Stimulated activated naive B cell treated with anti-CD40 and anti-IgM and Interleukin-4, amounts not matched to agents 10 μg/mL and 1 μg/mL and 100 μg/mL, for 72 hours (primary cell): ENCODE measurements at regions not wholly inside any gene's neighbourhood (a gene's known extent, or its start where the extent isn't known, plus 50 kb on each side); places are given as distances from the start of the nearest gene placed in this dataset.
A peak's percentile ranks its signal among the peaks of the same experiment; 100 is the strongest.

ENCODE experiments used
- ATAC-seq, 2 donors: fragments of 150-1000 bp; cut with Tn5 transposase; replicated peaks; 2 replicates each; pipeline ENCODE4 v1.10.0; 2021; ENCODE audit warnings: moderate library complexity in 1 of 2
- DNase-seq: peaks from one replicate; pipeline ENCODE4 v3.0.0; 2021
- H3K27ac Mint-ChIP-seq: one replicate; pipeline ENCODE4 v1.8.0; 2022; ENCODE audit warnings: mild to moderate bottlenecking, mixed read lengths
- H3K27me3 Mint-ChIP-seq, 2 donors: one replicate each; pipeline ENCODE4 v1.8.0; 2022; ENCODE audit warnings: mixed read lengths in 2 of 2
- H3K36me3 Mint-ChIP-seq, 2 donors: one replicate each; pipeline ENCODE4 v1.8.0; 2022; ENCODE audit warnings: mixed read lengths in 2 of 2, mild to moderate bottlenecking in 1 of 2
- H3K4me1 Mint-ChIP-seq, 2 donors: one replicate each; pipeline ENCODE4 v1.8.0; 2022; ENCODE audit warnings: mixed read lengths in 2 of 2, mild to moderate bottlenecking in 1 of 2
- H3K4me3 Mint-ChIP-seq, 2 donors: one replicate each; pipeline ENCODE4 v1.8.0; 2022; ENCODE audit warnings: mild to moderate bottlenecking in 2 of 2, mixed read lengths in 2 of 2, moderate library complexity in 1 of 2
- H3K9me3 Mint-ChIP-seq, 2 donors: one replicate each; pipeline ENCODE4 v1.8.0; 2022; ENCODE audit warnings: mixed read lengths in 2 of 2, mild to moderate bottlenecking in 1 of 2

- no peak overlapping the region for H3K27ac Mint-ChIP-seq
- ATAC-seq (no peak), DNase-seq (no peak)
- peaks cover 0 to 2% of the 10 kb centered on the region in 2 donors for H3K36me3 Mint-ChIP-seq
- no peaks in the 10 kb centered on the region for H3K4me1 Mint-ChIP-seq
- H3K4me3 Mint-ChIP-seq, result no peak overlapping the region
- H3K27me3 Mint-ChIP-seq, result no peaks in the 10 kb centered on the region
- no peaks in the 10 kb centered on the region for H3K9me3 Mint-ChIP-seq
Observed at GRCh38 chrX:7285765-7286164, 137.8 kb upstream of the PUDP start.

- Mint-ChIP-seq H3K4me3 (no peak overlapping the region), H3K4me1 (no peaks in the 10 kb centered on the region), H3K27ac (no peak overlapping the region), H3K36me3 (peaks cover 0 to 2% of the 10 kb centered on the region in 2 donors), H3K27me3 (no peaks in the 10 kb centered on the region), H3K9me3 (no peaks in the 10 kb centered on the region)
- DNase-seq (no peak), ATAC-seq (no peak)
Observed at GRCh38 chrX:7283741-7284140, 135.8 kb upstream of the PUDP start.

- no peaks in the 10 kb centered on the region for H3K4me1 Mint-ChIP-seq
Observed at GRCh38 chrX:7280520-7280919, 132.6 kb upstream of the PUDP start.

GRCh38 chrX:7272346-7272745 lies 124.4 kb upstream of the PUDP start:
- Mint-ChIP-seq H3K36me3 (peaks cover 3 to 7% of the 10 kb centered on the region in 2 donors), H3K4me3 (no peak overlapping the region), H3K9me3 (no peaks in the 10 kb centered on the region), H3K4me1 (peaks cover 9 to 31% of the 10 kb centered on the region in 2 donors), H3K27ac (no peak overlapping the region), H3K27me3 (no peaks in the 10 kb centered on the region)
- ATAC-seq, result no peak
- no peak for DNase-seq

More at GRCh38 chrX:7280520-7280919, 132.6 kb upstream of the PUDP start:
- Mint-ChIP-seq H3K27ac (no peak overlapping the region), H3K36me3 (peaks cover 2 to 6% of the 10 kb centered on the region in 2 donors), H3K27me3 (no peaks in the 10 kb centered on the region), H3K9me3 (no peaks in the 10 kb centered on the region), H3K4me3 (no peak overlapping the region)
- ATAC-seq, result no peak
- DNase-seq, result no peak

GRCh38 chrX:7270933-7271332 lies 123.0 kb upstream of the PUDP start:
- DNase-seq, result no peak
- H3K4me1 Mint-ChIP-seq, result peaks cover 9 to 31% of the 10 kb centered on the region in 2 donors
- ATAC-seq, result no peak
- no peaks in the 10 kb centered on the region for H3K9me3 Mint-ChIP-seq
- no peaks in the 10 kb centered on the region for H3K27me3 Mint-ChIP-seq
- no peak overlapping the region for H3K4me3 Mint-ChIP-seq
- no peak overlapping the region for H3K27ac Mint-ChIP-seq
- peaks cover 2 to 3% of the 10 kb centered on the region in 2 donors for H3K36me3 Mint-ChIP-seq

GRCh38 chrX:7269991-7270390 lies 122.0 kb upstream of the PUDP start:
- ATAC-seq, result no peak
- no peak overlapping the region for H3K27ac Mint-ChIP-seq
- H3K4me1 Mint-ChIP-seq, result peaks cover 9 to 31% of the 10 kb centered on the region in 2 donors

GRCh38 chrX:7269589-7269988 lies 121.6 kb upstream of the PUDP start:
- Mint-ChIP-seq H3K27me3 (no peaks in the 10 kb centered on the region), H3K27ac (no peak overlapping the region), H3K4me1 (peaks cover 9 to 31% of the 10 kb centered on the region in 2 donors), H3K36me3 (peaks cover 2 to 3% of the 10 kb centered on the region in 2 donors), H3K4me3 (no peak overlapping the region), H3K9me3 (no peaks in the 10 kb centered on the region)
- ATAC-seq, result no peak
- DNase-seq, result no peak

More at GRCh38 chrX:7269991-7270390, 122.0 kb upstream of the PUDP start:
- no peaks in the 10 kb centered on the region for H3K9me3 Mint-ChIP-seq
- H3K4me3 Mint-ChIP-seq, result no peak overlapping the region
- no peak for DNase-seq
- H3K27me3 Mint-ChIP-seq, result no peaks in the 10 kb centered on the region
- peaks cover 2 to 3% of the 10 kb centered on the region in 2 donors for H3K36me3 Mint-ChIP-seq

GRCh38 chrX:7266288-7266687 lies 118.3 kb upstream of the PUDP start:
- no peak overlapping the region for H3K27ac Mint-ChIP-seq
- ATAC-seq (no peak), DNase-seq (no peak)
- H3K36me3 Mint-ChIP-seq, result peaks cover 2 to 3% of the 10 kb centered on the region in 2 donors
- no peaks in the 10 kb centered on the region for H3K27me3 Mint-ChIP-seq
- H3K4me1 Mint-ChIP-seq, result peaks cover 23 to 26% of the 10 kb centered on the region in 2 donors
- no peak overlapping the region for H3K4me3 Mint-ChIP-seq
- no peaks in the 10 kb centered on the region for H3K9me3 Mint-ChIP-seq

GRCh38 chrX:7264399-7264798 lies 116.4 kb upstream of the PUDP start:
- Mint-ChIP-seq H3K36me3 (peaks cover 3 to 7% of the 10 kb centered on the region in 2 donors), H3K27me3 (no peaks in the 10 kb centered on the region), H3K27ac (no peak overlapping the region), H3K4me3 (no peak overlapping the region), H3K4me1 (peaks cover 19 to 24% of the 10 kb centered on the region in 2 donors), H3K9me3 (no peaks in the 10 kb centered on the region)
- DNase-seq (peak; percentile 47), ATAC-seq (peak; percentile 87 to 90)

GRCh38 chrX:7263961-7264360 lies 116.0 kb upstream of the PUDP start:
- no peak for DNase-seq
- Mint-ChIP-seq H3K27me3 (no peaks in the 10 kb centered on the region), H3K4me1 (peaks cover 17 to 24% of the 10 kb centered on the region in 2 donors), H3K9me3 (no peaks in the 10 kb centered on the region), H3K27ac (no peak overlapping the region), H3K4me3 (no peak overlapping the region), H3K36me3 (peaks cover 5 to 11% of the 10 kb centered on the region in 2 donors)
- peak in 1 of 2 donors; percentile 5 for ATAC-seq

- Mint-ChIP-seq H3K4me1 (peaks cover 17 to 24% of the 10 kb centered on the region in 2 donors), H3K27me3 (no peaks in the 10 kb centered on the region), H3K9me3 (no peaks in the 10 kb centered on the region), H3K36me3 (peaks cover 6 to 14% of the 10 kb centered on the region in 2 donors), H3K4me3 (no peak overlapping the region), H3K27ac (no peak overlapping the region)
- ATAC-seq (no peak), DNase-seq (no peak)
Observed at GRCh38 chrX:7263330-7263729, 115.4 kb upstream of the PUDP start.

- peaks cover 17 to 24% of the 10 kb centered on the region in 2 donors for H3K4me1 Mint-ChIP-seq
- ATAC-seq (no peak), DNase-seq (no peak)
- peak overlapping the region; percentile 87 for H3K27ac Mint-ChIP-seq
- H3K4me3 Mint-ChIP-seq, result no peak overlapping the region
- no peaks in the 10 kb centered on the region for H3K9me3 Mint-ChIP-seq
- H3K36me3 Mint-ChIP-seq, result peaks cover 12 to 18% of the 10 kb centered on the region in 2 donors
- no peaks in the 10 kb centered on the region for H3K27me3 Mint-ChIP-seq
Observed at GRCh38 chrX:7262551-7262950, 114.6 kb upstream of the PUDP start.

- peak overlapping the region; percentile 87 for H3K27ac Mint-ChIP-seq
- peak overlapping the region; percentile 3 to 43 for H3K4me3 Mint-ChIP-seq
- ATAC-seq, result peak; percentile 69 to 81
- DNase-seq, result no peak
- peaks cover 14 to 20% of the 10 kb centered on the region in 2 donors for H3K36me3 Mint-ChIP-seq
- H3K9me3 Mint-ChIP-seq, result no peaks in the 10 kb centered on the region
- H3K4me1 Mint-ChIP-seq, result peaks cover 17 to 24% of the 10 kb centered on the region in 2 donors
- no peaks in the 10 kb centered on the region for H3K27me3 Mint-ChIP-seq
Observed at GRCh38 chrX:7261672-7262332, 113.8 kb upstream of the PUDP start.

- Mint-ChIP-seq H3K4me3 (peak overlapping the region; percentile 55 to 68), H3K27ac (peak overlapping the region; percentile 6), H3K4me1 (peaks cover 18 to 29% of the 10 kb centered on the region in 2 donors), H3K9me3 (peaks cover 0 to 2% of the 10 kb centered on the region in 2 donors), H3K36me3 (peaks cover 14 to 33% of the 10 kb centered on the region in 2 donors), H3K27me3 (no peaks in the 10 kb centered on the region)
- no peak for DNase-seq
- ATAC-seq, result peak; percentile 82
Observed at GRCh38 chrX:7254144-7254543, 106.2 kb upstream of the PUDP start.

- ATAC-seq (peak; percentile 60 to 82), DNase-seq (no peak)
- H3K27me3 Mint-ChIP-seq, result no peaks in the 10 kb centered on the region
- no peak overlapping the region for H3K27ac Mint-ChIP-seq
- H3K9me3 Mint-ChIP-seq, result peaks cover 3 to 4% of the 10 kb centered on the region in 2 donors
- H3K4me1 Mint-ChIP-seq, result peaks cover 18 to 29% of the 10 kb centered on the region in 2 donors
- H3K4me3 Mint-ChIP-seq, result peak overlapping the region in 1 of 2 donors; percentile 43
- H3K36me3 Mint-ChIP-seq, result peaks cover 12 to 32% of the 10 kb centered on the region in 2 donors
Observed at GRCh38 chrX:7253565-7253964, 105.6 kb upstream of the PUDP start.
